Chondrocyte (in vitro differentiated cells): ENCODE measurements at regions not wholly inside any gene's neighbourhood (a gene's known extent, or its start where the extent isn't known, plus 50 kb on each side); places are given as distances from the start of the nearest gene placed in this dataset.

Source experiments
- DNase-seq: peaks from one replicate; pipeline ENCODE4 v3.0.0; 2021; ENCODE audit warnings: mixed read lengths, low spot score
- H3K27ac Mint-ChIP-seq: one replicate; pipeline ENCODE4 v1.8.0; 2021; ENCODE audit warnings: mild to moderate bottlenecking, moderate library complexity, mixed read lengths; ENCODE audit not compliant: unreplicated experiment
- H3K27me3 Mint-ChIP-seq: 2 replicates; pipeline ENCODE4 v1.8.0; 2021; ENCODE audit warnings: low read depth, mixed read lengths
- H3K36me3 Mint-ChIP-seq: 2 replicates; pipeline ENCODE4 v1.8.0; 2021; ENCODE audit warnings: low read depth, mixed read lengths
- H3K4me1 Mint-ChIP-seq: 2 replicates; pipeline ENCODE4 v1.8.0; 2021; ENCODE audit warnings: low read depth, mild to moderate bottlenecking, mixed read lengths
- H3K4me3 Mint-ChIP-seq: one replicate; pipeline ENCODE4 v1.8.0; 2021; ENCODE audit warnings: mild to moderate bottlenecking, moderate library complexity, mixed read lengths; ENCODE audit not compliant: unreplicated experiment
- H3K9me3 Mint-ChIP-seq: 2 replicates; pipeline ENCODE4 v1.8.0; 2021; ENCODE audit warnings: low read depth, mixed read lengths
- TF ChIP-seq, protein P1 (sequence below): fragments of 200-600 bp; sonication (generic); IDR thresholded peaks from 2 replicates; pipeline ENCODE4 v1.5.0; 2021; ENCODE audit warnings: antibody characterized with exemption, mild to moderate bottlenecking, moderate library complexity

DNA sequence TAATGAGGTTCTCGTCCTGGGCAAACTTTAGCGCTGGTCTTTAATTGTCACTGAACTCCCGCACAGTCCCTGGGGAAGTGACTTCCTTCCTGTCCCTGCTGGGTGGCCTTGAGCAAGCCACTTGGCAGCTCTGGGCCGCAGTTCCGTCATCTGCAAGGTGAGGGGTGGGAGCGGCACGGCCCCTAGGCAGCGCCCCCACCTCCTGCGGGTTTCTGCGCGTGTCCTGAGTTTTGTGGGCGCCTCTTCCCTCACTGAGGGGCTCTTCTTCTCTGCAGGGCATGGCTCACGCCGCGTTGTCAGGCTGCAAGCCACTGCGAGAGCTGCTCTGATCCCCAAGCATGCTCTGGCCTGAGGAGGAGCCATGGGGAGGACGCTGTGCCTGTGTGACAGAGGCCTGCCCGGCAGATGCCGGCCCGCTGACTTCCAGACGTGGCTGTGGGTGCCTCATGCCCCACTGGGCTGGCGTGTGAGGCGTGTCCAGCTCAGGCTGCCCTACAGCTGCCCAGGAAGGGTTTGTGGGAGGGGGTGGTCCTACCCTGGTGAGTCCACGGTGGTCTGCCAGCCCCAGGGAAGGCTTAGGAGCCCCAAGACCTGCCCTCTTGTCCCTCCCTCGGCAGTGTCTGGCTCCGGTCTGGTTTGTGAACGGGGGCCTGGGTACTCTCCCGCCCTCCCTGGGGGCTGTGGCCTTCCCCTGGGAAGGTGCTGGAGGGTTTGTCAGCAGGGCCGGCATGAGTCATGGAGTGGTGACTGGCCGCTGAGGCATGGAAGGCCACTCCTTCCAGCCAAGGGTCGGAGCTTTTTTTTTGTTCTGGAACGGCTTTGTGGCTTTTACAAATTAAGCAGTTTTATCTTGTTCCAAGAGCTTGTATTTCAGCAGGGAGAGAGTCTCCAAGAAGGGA, 182.0 kb downstream of the SEC14L1 start:
- Mint-ChIP-seq H3K36me3 (no peaks in the 10 kb centered on the region), H3K4me3 (peak overlapping the region; percentile 93), H3K9me3 (no peaks in the 10 kb centered on the region), H3K27ac (peak overlapping the region; percentile 100), H3K27me3 (no peaks in the 10 kb centered on the region), H3K4me1 (peaks cover 85% of the 10 kb centered on the region)
- TF ChIP-seq, protein P1, sequence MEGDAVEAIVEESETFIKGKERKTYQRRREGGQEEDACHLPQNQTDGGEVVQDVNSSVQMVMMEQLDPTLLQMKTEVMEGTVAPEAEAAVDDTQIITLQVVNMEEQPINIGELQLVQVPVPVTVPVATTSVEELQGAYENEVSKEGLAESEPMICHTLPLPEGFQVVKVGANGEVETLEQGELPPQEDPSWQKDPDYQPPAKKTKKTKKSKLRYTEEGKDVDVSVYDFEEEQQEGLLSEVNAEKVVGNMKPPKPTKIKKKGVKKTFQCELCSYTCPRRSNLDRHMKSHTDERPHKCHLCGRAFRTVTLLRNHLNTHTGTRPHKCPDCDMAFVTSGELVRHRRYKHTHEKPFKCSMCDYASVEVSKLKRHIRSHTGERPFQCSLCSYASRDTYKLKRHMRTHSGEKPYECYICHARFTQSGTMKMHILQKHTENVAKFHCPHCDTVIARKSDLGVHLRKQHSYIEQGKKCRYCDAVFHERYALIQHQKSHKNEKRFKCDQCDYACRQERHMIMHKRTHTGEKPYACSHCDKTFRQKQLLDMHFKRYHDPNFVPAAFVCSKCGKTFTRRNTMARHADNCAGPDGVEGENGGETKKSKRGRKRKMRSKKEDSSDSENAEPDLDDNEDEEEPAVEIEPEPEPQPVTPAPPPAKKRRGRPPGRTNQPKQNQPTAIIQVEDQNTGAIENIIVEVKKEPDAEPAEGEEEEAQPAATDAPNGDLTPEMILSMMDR = no peak
- DNase-seq = peak; percentile 98

DNA sequence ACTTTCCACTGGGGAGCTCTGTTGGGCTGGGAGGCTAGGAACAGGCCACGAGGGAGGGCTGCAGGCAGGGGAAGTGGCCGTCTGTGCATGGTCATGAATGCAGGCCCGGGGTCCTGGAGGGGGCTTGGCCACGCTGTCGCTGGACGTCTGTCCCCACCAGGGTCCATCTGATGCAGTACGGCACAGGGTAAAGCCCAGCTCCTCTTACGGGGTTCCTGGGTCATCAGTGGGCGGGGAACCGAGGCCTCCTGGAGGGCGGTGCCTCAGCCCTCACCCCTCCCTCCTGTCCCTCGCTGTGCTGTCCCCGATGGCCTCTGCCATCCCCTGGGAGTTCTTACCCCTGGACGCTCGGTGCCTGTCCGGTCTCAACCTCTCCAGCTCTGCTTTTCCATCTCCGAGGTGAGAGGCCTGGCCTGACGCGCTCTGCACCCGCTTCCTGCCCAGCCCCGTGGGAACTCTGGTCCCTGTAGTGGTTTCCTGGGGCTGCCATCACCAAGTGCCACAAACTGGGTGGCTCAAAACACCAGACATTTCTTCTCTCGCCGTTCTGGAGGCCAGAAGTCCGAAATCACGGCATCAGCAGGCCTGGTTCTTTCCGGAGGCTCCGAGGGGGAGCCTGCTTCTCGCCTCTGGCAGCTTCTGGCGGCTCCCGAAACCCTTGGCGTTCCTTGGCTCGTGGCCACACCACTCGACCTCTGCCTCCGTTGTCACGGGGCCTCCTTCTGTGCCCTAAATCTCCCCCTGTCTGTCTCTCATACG, 182.8 kb downstream of the SEC14L1 start:
- H3K27ac Mint-ChIP-seq = peak overlapping the region; percentile 100
- TF ChIP-seq, protein P1 = peak; percentile 23
- H3K4me3 Mint-ChIP-seq = peak overlapping the region; percentile 93
- peaks cover 78% of the 10 kb centered on the region for H3K4me1 Mint-ChIP-seq
- H3K9me3 Mint-ChIP-seq = no peaks in the 10 kb centered on the region
- no peaks in the 10 kb centered on the region for H3K27me3 Mint-ChIP-seq
- H3K36me3 Mint-ChIP-seq = no peaks in the 10 kb centered on the region
- peak; percentile 84 for DNase-seq

DNA sequence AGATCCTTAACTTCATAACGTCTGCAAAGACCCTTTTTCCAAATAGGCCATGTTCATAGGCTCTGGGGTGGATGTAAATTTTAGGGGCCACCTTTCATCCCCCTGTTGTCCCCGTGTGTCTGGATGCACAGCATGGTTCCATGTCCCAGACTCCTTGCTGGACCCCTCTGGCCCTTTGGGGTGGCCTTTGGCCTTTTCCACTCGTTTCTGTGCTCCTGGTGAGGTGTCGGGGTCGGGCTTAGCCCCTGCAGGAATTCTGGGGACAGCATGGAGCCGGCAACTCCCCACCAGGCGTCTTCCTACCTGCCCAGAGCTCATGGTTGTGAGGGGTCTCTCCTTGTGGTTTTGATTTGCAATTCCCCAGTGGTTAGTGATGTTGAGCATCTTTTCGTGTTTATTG, 183.5 kb downstream of the SEC14L1 start:
- Mint-ChIP-seq H3K4me1 (peaks cover 74% of the 10 kb centered on the region), H3K36me3 (no peaks in the 10 kb centered on the region), H3K9me3 (no peaks in the 10 kb centered on the region), H3K4me3 (peak overlapping the region; percentile 93), H3K27ac (peak overlapping the region; percentile 100), H3K27me3 (no peaks in the 10 kb centered on the region)
- peak; percentile 66 for DNase-seq
- TF ChIP-seq, protein P1 = no peak

DNA sequence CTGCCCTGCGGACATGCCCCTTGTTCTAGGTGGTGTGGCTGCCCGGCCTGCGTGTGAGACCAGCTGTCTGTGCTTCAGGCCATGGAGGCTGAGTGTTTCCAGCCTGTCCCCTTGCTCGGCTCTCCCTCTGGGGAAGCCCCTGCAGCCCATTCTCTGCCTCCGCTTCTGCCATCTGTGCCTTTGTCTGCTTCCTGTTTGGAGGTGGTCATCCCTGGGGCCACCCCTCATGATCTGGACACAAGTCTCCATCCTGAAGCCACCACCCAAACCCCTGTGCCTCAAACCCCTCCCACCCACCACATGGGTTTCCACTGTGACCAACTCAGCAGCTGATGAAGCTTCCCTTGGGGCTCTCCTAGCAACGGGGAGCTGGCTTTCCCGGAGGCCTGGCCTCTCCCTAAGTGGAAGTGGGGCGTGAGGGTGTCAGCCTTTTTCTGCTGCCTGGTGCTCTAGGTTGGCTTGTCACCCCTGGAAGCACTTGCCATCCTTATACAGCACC, 184.9 kb downstream of the SEC14L1 start:
- Mint-ChIP-seq H3K36me3 (no peaks in the 10 kb centered on the region), H3K9me3 (no peaks in the 10 kb centered on the region), H3K27me3 (no peaks in the 10 kb centered on the region), H3K4me1 (peaks cover 63% of the 10 kb centered on the region), H3K4me3 (no peak overlapping the region), H3K27ac (peak overlapping the region; percentile 100)
- no peak for DNase-seq
- TF ChIP-seq, protein P1 = no peak

DNA sequence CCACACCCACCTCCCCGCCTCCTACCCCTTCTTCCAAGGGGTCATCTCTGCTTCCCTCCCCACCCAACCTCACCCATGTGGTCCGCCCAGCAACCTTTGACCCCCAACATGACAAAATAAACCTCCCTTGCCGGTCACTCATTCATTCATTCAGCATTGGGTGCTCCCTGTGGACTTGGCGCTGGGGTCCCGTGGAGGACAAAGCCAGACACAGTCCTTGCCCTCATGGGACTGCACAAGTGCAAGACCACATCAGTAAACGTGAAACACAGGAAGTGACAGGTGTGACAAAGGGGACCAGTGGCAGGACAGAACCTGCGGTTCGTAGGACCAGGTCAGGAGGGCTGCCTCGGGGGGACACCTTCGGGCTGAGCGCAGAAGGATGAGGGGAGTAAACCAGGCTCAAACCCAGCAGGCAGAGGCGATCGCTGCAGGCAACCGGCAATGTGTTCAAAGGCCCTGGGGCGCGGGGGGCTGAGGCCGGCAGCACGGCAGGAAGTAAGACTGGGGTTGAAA, 185.4 kb downstream of the SEC14L1 start:
- peak overlapping the region; percentile 100 for H3K27ac Mint-ChIP-seq
- no peak overlapping the region for H3K4me3 Mint-ChIP-seq
- no peaks in the 10 kb centered on the region for H3K36me3 Mint-ChIP-seq
- peak; percentile 62 for DNase-seq
- TF ChIP-seq, protein P1 = no peak
- no peaks in the 10 kb centered on the region for H3K9me3 Mint-ChIP-seq
- peaks cover 58% of the 10 kb centered on the region for H3K4me1 Mint-ChIP-seq
- no peaks in the 10 kb centered on the region for H3K27me3 Mint-ChIP-seq
